ENCODE measurements at regions not wholly inside any gene's neighbourhood (a gene's known extent, or its start where the extent isn't known, plus 50 kb on each side); places are given as distances from the start of the nearest gene placed in this dataset.

DNA sequence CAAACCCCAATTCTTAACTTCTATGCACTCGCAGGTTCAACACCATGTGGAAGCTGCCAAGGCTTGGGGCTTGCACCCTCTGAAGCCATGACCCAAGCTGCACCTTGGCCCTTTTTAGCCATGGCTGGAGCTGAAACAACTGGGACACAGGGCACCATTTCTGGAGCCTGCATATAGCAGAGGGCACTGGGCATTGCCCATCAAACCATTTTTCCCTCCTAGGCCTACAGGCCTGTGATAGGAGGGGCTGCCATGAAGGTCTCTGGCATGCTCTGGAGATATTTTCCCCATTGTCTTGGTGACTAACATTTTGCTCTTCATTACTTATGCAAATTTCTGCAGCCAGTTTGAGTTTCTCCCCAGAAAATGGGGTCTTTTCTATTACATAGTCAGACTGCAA is 484.7 kb downstream of the EPHA7 start:
- DNase-seq = no peak

DNA sequence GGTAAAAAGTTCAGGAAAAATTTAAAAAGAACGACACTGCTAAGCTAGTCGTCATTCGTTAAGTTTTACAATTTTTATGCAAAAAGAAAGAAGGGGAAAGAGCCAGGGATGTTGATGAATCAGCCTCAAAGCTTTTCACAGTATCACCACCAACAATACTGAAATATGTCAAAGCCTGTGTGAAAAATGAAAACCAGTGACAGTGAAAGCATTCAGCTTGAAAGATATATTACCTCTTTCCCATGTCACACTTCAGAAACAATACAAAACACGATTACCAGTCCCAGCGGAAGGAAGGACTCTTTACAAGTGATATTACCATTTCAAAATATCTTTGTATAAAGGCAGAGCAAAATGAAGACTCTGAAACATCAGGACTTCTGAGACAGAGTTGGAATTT is 489.2 kb downstream of the EPHA7 start:
- DNase-seq = no peak

DNA sequence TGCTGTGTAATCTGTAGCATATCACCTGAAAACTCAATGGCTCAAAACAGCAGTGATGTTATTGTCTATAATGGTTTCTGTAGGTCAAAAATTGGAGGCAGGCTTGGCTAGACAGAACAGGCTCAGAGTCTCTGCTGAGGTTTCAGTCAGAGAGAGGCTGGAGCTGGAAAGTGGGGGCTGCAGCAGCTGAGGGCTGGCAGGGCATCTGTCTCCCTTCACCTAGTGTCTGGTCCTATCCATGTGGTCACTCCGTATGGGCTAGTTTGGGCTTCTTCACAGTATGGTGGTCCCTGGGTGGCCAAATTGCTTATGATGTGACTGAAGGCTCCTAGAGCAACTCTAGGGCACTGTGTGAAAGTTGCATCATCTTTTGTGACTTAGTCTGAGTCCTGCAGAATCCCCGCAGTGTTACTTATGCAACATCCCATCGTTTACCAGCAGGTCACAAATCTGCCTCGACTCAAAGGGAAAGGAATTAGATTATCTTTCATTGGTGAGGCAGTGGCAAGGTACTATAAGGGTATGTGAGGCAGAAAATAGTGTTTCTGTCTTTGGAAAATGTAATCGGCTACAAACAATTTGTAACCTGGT is 497.0 kb downstream of the EPHA7 start:
- DNase-seq = no peak

DNA sequence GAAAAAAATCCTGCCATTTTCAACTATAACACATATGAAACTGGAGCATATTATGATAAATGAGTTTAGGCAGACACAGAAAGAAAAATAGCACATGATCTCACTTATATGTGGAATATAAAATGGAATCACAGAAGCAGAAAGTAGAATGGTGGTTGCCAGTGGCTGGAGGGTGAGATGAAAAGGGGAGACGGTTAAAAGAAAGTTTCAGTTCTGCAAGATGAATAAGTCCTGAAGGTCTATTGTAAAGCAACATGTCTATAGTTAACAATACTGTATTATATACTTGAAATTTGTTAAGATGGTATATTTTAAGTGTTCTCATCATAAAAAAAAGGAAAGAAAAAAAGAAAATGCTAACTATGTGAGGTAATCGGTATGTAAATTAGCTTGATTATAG is 503.9 kb downstream of the EPHA7 start:
- no peak for DNase-seq

DNA sequence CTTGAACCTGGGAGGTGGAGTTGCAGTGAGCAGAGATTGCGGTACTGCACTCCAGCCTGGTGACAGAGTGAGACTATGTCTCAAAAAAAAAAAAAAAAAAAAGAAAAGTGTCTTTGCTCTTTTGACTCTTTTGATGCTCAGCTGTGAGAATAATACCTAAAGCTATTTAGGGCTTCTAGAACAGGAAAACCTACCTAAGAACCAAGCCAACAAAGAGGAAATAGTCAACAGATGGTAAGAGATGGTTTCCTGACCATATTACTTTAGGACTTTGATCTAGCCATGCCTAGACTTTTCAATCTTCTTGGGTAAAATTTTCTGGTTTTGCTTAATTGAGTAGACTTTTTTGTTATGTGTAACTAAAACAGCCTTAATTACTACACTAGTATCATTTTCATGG is 508.1 kb downstream of the EPHA7 start:
- DNase-seq = no peak

DNA sequence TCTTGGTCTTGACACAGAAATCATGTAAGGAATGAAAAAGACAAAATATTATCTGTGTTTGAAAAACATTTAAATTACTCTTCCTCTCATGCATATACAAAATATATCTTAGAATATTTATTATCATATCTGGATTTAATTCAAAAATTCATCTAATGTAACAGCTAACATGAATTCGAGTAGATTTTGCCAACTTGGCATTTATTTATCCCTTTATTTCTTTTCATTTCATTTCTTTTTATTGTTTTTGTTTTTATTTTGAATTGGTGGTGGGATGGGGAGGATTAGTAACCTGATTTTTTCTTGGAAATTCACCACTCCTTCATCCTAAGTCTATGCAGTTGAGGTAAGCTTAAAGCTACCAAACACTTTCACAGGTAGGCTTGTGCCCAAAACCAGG is 508.7 kb downstream of the EPHA7 start:
- DNase-seq = no peak

DNA sequence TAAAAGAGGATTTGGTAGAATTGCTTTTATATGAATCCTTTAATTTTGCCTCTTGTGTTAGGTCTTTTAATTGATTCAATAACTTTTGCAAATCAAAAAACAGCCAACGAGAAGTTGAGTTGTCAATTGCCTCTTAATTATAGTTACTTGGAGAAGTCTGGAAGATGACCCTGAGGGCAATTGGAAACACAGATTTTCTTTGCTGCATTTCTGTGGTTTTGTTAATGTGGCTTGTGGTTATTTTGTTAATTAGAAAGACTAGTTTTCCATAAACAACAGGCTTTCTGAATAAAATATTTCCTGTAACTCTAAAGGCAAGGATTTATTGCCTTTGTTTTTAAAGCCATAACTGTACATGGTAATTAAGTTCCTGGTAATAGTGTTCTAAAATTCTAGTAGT is 513.0 kb downstream of the EPHA7 start:
- DNase-seq = no peak

DNA sequence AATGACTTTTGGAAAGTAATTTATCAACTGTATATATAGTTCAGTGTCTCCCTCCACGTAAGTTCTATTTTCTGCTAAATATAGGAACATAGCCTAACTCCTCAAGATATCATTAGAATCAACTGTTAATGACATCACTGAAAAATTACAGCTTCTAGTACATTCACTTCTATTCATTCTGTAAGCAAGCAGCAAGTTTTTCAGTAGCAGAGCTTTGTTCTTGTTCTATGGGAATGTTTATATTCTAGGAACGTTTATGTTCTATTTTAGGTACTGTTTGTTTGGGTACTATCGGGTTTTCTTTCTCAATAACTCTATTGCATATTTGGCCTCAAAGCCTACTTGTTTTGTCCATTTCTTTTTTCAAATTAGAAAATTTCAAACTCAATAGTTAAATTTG is 525.6 kb downstream of the EPHA7 start:
- no peak for DNase-seq

DNA sequence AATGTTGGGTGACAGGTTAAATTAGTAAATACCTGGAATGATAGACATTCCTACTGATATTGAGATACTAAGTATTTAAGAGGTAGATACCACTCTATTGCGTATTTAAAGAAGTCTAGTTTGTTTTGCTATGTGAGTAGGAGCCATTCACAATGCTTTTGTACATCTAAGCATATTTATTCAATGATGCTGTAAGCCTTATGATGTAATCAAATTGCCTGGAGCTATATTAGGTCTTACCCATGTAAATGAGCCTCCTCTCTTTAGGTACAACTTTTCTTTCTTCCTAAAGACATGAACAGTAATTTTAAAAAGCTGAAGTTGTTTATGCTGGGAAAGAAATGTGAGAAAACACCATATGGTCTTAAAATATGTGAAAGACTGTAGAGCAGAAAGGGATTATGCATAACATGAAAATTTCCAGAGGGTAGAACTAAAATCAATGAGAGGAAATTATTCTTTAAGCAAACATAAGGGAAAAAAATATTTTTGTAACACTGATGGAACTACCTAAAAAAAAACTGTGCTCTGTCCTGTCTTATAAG is 526.7 kb downstream of the EPHA7 start:
- DNase-seq = no peak

DNA sequence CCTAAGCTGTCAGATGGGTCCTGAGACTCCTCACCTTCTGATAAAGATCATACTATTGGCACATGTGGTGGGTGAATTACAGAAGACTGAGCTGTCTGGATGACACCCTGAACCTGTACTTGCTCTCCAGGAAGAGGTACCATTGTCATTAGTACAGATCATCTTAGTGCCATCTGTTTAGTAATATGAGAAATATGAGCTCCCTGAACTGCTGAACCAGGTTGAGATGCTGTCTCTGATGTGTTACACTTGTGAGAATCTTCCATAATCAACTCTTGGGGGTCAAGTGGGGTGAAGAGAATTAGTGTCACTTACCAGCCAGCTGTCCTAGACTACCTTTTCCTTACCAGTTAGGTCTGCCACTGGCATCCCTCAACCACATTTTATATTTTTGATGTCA is 531.0 kb downstream of the EPHA7 start:
- no peak for DNase-seq

DNA sequence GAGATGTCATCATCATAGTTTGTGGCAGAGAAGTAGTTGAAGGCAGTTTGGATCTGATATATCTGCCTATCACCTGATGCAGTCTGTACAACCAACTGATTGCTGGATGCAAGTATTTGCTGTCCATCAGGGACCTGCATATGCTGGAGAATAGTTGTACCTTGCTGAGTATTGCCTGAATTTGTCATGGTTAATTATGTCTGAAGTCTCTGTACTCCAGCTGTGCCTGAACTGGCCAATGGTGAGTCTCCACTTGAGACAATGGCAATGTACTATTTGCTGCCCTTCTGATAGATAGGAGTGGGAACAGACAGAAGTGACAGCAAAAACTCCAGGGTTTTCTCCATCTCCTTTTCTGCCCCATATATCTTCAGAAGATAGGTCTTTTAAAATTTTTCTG is 531.5 kb downstream of the EPHA7 start:
- no peak for DNase-seq

DNA sequence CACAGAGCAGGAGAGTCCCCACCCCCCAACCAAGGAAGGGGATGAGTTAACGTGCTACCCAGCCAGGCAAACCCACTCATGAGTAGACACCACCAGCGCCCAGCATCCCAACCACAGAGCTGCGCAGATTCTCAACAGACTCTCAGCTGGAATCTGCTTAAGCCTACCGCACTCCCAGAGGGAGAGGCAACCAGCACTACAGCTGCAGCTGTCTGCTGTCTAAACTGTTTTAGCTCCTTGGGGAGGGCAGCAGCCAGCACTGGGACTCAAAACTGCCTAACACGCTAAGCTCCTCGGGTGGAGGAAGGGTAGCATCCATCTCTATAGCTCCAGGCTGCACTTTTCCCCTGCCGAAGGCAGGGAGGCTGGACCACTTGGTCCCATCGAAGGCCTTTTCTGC is 539.8 kb downstream of the EPHA7 start:
- no peak for DNase-seq

DNA sequence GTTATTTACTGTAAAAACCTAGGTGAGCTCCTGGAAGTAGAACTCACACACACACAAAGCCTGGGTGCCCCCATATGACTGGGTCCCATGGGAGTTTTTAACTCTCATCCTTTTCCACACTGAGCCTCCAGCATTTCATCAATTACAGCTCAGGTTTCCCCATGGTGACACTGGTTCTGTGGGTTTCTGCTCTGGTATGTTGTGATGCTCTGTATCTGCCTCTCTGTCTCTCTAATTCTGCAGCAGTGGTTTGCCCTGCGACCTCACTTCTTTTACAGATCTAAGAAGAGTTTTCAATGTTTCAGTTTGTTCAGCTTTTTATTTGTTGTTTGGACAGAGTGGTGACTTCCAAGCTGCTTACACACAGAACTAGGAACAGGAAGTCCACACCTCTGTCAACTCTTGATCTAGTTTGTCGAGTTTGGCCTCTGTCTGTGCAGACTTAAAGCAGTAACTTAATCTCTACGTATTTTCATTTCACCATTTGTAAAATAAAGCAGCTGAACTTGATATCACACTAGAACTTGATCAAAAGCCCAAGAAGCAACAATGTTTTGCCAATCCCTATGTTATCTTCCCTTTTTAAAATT is 554.3 kb downstream of the EPHA7 start:
- DNase-seq = no peak

DNA sequence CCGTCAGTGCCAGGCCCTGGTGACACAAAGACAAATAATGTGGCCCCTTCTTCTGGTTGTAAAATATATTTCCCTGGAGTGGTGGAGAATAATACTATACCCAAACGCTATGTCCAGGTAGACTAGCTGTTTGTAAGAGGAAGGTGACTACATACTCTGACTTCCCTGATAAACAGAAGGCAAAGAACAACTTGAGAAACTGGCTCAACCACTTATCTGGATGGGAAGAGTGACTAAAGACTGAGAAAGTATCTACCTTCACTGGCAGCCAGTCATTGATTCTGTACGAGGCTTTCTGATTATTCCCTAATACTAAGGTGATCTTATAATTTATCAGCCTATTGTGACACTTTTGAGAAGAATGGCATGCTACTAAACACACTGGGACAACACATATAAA is 569.7 kb downstream of the EPHA7 start:
- DNase-seq = no peak

DNA sequence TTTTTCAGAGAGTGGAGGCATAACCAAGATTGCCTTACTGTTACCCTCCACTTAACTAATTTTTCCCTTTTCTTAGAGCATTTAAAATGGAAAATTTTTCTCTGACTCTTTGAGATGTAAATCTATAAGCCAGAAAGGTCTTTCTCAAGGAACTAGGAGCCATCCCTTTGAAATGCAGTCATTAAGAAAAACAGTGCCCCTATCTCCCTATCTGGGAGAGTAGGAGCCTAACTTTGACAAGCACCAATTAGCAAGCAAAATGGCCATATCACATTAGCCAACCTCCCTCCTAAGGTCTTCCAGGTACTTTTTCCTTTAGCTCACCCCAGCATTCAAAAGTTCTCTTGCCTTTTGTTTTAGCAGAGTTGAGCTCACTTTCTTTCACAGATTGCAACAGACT is 570.5 kb downstream of the EPHA7 start:
- DNase-seq = no peak

DNA sequence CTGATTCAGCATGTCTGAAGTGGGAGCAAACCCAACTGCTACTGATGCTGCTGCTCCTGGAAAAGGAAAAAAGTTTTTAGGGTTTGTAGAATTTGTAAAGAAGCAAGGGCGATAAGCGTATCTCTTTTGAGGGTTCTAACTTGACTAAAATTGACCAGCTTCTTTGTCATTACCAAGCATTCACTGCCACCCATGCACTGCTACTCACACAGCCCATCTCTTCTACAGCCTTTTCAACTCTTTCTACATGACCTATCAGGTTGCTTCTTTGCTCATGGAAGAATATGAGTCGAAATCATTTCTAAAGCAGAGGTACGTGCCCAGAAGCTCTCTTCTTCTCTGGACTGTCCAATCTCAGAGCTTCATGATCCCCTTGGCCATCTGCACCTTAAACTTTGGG is 570.9 kb downstream of the EPHA7 start:
- DNase-seq = no peak

DNA sequence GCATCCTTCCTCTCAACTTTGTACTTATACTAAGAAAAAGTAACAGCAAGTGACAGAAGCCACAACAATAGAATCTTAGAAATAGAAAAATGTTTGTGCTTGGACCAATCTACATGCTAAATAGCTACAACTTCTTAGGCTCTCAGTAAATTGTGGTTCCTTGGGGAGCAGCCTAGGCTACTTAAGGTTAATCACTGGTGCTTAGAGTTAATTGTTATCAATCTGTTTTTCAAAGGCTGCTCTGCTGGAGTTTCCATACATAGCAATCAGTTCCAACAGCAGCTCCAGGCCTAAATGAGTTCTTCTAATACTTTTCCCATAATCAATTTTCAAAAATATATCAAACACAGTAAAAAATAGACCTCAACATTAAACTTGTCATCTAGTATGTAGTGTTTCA is 571.4 kb downstream of the EPHA7 start:
- DNase-seq = no peak

DNA sequence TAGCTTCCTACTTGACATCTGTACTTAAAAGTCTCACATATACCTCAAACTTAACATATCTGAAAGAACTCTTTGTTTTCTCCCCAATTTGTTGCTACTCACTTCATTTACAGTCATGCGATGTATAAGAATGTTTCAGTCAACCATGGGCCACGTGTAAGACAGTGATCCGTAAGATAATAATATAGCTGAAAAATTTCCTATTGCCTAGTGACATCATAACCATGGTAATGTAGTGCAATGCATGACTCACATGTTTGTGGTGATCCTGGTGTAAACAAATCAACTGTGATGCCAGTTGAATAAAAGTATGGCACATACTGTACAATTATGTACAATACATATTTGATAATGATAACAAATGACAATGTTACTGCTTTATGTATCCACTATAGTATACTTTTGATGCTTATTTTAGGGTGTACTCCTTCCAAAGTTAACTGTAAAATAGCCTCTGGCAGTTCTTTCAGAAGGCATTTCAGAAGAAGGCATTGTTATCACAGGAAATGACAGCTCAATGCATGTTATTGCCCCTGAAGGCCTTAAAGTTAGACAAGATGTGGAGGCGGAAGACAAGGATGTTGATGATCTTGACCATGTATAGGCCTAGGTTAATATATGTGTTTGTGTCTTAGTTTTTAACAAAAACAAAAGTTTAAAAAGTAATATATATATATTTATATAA is 579.0 kb downstream of the EPHA7 start:
- no peak for DNase-seq

DNA sequence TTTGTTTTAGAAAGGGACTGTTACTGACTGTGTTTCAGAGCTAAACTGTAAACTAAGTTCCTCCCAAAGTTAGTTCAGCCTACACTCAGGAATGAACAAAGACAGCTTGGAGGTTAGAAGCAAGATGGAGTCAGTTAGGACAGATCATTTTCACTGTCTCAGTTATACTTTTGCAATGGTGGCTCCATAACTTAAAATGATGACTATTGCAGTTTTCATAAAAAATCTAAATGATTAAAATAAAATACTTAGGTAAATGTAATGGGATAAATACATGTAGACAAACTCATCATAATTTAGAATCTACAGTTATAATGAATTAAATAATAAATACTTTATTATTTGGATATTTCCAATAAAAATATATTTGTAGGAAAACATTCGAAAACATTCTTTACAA is 590.6 kb downstream of the EPHA7 start:
- DNase-seq = no peak

DNA sequence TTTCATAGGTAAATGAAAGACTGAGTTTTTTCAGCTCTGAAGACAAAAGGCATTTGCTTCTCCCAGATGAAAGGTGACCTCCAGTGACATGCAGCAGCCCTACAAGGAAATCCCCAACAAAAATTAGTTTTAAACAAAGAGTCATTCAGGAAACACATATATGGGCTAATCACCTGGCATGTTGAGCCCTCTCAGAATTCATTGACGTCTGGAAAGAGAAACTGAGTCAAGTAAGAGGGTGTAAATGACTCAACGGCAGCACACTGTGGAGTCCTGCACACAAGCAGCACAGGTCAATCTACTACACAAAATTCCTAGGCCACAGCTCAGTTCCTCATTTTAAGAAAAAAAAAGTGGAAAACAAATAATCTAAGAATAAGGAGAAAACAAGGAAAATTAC is 592.3 kb downstream of the EPHA7 start:
- no peak for DNase-seq

DNA sequence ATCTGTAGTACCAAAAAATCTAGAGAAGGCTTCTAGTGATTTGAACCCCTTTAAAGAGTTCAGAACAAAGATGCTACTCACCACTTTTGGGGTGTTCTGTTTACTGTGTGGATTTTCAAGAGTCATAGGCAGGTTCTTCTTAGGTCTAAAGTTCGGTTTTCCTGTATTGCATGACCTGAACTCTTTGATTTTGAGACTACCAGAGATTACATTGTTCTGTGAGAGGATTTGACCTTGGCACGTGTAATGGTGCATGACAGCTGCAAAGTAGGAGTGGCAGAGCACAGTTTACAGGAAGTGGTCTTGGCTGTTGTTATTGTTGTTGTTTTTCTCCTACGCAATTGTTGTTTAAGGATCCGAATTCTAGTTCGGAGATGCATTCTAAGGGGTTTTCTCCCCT is 592.7 kb downstream of the EPHA7 start:
- no peak for DNase-seq

DNA sequence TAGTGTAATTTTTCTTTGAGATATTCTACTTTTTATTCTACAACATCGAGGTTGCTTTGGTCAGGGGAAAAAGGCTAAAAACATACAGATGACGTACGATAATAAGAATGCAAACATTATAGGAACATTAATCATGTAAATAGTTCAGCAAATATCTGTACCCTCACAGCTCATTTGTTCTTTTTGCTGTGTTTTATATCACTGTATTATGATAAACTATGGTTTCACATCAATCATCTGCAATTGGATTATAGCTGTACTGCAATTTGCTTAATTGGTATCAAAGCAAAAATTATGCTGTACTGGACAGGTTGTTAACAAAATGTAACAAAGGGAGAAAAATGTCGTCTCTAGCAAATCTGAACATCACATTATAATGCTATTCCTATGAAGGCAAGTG is 597.1 kb downstream of the EPHA7 start:
- no peak for DNase-seq

DNA sequence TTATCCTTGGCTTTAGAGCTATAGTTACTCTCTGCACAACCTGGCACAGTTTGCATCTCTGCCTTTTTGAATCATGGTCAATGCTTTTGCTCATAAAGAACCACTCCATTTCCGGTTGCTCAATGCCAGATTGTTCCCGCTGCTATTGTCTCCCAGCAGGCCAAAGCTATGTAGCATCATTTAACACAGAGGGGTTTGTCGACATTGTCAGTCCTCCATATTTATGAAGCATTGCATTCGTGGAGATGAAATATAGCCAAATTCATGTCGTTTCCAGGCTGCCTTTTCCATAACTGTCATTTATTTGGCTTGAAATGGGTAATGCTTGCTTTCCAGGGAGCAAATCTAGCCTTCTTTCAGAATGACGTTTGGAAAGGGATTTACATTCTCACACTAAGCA is 598.8 kb downstream of the EPHA7 start:
- no peak for DNase-seq

DNA sequence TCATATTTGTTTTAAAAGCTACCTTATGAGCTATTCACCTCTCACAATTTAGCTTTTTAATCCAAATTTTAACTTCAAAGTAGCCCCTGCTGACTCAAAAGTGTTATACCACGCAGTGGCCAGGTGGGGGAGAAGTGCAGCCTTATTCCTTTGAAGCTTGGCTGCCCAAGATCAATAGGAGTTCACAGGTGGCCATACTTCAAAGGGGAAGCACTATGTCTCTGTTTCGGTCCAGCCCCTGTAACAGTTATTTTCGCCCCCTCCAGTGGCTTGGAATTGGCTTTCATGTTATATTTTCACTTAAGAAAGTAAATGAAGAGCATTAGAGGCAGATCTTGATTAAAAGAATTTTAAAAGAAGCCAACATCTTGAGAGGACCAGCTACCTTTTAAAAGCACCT is 608.4 kb downstream of the EPHA7 start:
- peak; percentile 66 for DNase-seq

DNA sequence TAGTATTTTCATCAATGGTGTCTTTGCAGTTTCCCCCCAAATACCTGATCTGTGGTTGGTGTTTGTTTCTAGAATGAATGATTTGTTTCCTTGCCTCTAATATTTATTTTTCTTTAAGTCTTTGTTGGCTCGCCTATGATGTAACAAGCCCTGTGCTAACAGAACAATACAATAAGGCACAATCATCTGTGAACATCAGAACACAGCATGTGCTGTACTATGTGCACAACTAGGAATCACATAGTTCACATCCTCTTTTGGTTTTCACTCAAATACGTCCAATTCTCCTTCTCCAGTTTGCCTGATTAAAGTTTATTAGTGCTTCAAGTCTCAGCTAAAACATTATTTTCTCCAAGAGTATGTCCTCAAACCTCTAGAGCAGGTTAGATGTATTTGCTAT is 613.1 kb downstream of the EPHA7 start:
- DNase-seq = peak; percentile 31

All from NCI-H774 (cell line).